HG02610 (cell line): ENCODE measurements at regions not wholly inside any gene's neighbourhood (a gene's known extent, or its start where the extent isn't known, plus 50 kb on each side); places are given as distances from the start of the nearest gene placed in this dataset.

Source experiments
- ATAC-seq: cut with Tn5 transposase; IDR thresholded peaks from one replicate; pipeline ENCODE4 v1.9.1; 2021; ENCODE audit warnings: mild to moderate bottlenecking, moderate library complexity; ENCODE audit not compliant: unreplicated experiment

DNA sequence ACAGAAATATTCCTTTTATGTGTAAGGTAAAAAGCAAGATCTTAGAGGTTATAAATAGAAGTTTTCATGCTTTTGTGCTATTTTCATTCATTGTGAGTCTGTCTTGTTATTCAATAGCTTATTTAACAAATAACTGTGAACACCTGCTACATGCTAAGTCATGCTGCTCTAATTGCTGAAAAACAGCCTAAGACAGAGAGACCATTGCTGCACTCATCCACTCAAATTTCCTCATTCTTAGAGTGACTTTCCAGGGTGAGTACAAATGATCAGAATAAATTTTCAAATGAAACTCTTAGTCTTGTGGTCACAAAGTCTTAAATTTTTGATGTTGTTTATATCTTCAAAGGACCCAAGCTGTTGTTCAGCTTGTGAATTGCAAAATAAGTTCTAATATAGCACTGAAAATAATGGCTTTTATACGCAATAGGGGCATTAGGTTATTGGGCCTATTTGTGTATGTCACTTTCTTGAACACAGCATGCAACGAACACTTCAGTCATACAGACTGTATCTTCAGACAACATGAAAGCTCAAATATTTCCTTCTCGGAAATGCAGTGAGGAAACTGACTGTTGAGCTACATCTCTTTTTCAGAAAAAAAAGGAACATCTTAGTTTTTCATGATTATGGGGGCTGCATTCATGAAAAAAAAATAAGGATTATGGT lies 247.9 kb upstream of the PCDH15 start:
- ATAC-seq, result no peak

GRCh38 chr10:55043540-55043939 lies 242.5 kb upstream of the PCDH15 start:
- no peak for ATAC-seq

GRCh38 chr10:55033061-55033460 lies 232.0 kb upstream of the PCDH15 start:
- ATAC-seq, result no peak

DNA sequence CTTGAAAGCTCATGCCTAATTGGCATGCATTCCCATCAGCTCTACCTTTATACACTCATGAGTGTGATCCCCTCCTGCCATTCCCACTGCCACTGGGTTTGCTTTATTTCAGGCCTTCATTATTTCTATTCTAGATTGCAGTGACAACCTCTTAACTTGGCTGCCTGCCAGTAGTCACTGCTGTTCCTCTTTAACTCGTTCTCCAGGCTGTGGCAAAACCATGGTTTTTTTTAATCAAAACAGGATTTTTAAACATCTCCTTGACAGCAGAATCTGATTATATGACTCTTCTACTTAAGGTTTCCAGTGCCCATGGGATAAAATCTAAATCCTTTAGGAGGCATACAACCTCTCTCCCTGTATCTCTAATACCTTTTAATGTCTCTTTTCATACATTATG lies 223.7 kb upstream of the PCDH15 start:
- no peak for ATAC-seq

- ATAC-seq, result no peak
Measured at GRCh38 chr10:55019439-55019838, 218.4 kb upstream of the PCDH15 start.

DNA sequence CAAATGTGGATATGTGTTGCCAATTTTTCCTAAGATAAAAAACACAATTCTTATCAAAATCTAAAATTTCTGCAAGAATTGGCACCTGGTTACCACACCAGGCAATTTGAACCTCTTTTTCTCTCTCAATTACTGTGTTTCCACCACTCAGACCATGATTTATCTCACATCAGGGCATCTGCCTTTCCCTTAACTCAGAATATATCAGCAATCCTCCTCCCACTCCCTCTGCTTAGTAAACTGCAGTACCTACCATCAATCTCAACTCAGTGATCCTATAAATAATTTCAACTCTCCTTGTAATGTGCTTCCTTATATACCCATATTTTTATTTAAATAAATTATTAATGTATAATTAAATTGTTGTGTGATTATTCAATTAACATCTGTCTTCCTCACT lies 212.3 kb upstream of the PCDH15 start:
- no peak for ATAC-seq

DNA sequence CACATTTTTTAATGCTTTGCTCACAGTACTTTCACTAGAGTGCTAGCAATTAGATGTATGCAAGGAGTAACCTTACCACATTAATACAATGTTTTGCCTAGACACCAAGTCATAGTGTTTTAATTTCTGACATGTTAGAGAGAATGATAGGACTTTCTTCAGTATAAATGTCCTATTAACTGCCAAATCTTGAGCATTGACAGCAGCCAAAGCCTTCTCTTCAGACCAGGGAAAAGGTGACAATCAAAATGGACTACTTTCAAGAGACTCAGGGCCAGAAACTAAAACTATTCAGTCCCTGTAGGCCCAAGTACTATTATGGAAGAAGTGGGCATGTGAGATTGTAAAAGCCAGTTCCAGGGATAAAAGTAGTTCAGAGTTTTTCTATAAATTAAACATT lies 201.4 kb upstream of the PCDH15 start:
- no peak for ATAC-seq

DNA sequence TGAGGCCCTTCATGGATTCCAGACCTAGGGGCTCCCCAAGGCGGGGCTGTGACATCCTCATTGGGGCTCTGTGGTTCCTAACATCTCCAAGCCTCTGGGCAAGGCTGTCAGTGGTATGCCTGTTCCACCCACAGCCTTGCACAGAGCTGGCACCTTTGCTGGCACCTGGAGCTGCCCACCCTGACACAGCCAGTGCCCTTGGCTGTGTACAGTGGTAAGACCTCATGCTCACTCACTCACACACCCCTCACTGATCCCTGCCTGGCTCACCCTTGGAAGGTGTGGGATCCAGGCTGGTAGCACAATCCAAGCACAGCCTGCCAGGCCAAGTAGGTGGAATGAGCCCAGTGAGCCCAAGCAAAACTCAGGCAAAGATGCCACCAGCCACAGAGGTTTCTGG lies 200.4 kb upstream of the PCDH15 start:
- ATAC-seq, result no peak

GRCh38 chr10:54993148-54993547 lies 192.1 kb upstream of the PCDH15 start:
- ATAC-seq, result no peak

DNA sequence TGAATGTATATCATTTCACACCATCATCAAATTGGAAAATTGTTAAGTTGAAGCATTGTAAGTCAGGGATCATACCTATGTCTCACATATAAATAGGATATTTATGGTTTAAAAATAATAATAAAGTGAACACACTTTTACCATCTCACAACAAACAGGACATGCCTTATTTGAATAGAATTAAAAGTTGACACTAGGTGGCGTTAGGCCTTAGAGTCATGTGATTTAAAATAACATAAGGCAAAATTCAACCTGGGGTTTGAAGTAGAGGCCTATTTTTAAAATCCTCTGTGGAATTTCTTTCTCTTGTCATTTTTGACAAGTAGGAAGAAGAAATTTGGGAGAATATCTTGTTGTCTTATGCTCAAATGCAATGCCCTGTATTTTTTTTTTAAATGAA lies 184.7 kb upstream of the PCDH15 start:
- peak; percentile 70 for ATAC-seq

- ATAC-seq, result no peak
Measured at GRCh38 chr10:54983255-54983654, 182.2 kb upstream of the PCDH15 start.

- ATAC-seq, result no peak
Measured at GRCh38 chr10:54962134-54962900, 161.3 kb upstream of the PCDH15 start.

- no peak for ATAC-seq
Measured at GRCh38 chr10:54961040-54961439, 160.0 kb upstream of the PCDH15 start.

GRCh38 chr10:54958844-54959243 lies 157.8 kb upstream of the PCDH15 start:
- ATAC-seq, result no peak

- ATAC-seq, result no peak
Measured at GRCh38 chr10:54947605-54948004, 146.6 kb upstream of the PCDH15 start.

- no peak for ATAC-seq
Measured at GRCh38 chr10:54940418-54940817, 139.4 kb upstream of the PCDH15 start.

DNA sequence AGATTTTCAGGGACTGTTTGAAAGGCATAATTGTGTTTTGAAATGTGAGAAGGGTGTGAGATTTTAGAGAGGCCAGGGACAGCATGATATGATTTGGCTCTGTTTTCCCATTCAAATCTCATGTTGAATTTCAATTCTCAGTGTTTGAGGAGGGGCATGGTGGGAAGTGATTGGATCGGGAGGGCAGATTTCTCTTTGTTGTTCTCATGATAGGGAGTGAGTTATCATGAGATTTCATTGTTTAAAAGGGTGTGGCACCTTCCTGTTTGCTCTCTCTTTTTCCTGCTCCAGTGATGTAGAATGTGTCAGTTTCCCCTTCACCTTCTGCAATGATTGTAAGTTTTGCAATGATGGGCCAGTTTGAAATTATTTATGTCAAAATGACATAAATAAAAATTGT lies 113.0 kb upstream of the PCDH15 start:
- ATAC-seq, result no peak

- ATAC-seq, result no peak
Measured at GRCh38 chr10:54909165-54909564, 108.1 kb upstream of the PCDH15 start.

- ATAC-seq, result no peak
Measured at GRCh38 chr10:54908019-54908418, 107.0 kb upstream of the PCDH15 start.

DNA sequence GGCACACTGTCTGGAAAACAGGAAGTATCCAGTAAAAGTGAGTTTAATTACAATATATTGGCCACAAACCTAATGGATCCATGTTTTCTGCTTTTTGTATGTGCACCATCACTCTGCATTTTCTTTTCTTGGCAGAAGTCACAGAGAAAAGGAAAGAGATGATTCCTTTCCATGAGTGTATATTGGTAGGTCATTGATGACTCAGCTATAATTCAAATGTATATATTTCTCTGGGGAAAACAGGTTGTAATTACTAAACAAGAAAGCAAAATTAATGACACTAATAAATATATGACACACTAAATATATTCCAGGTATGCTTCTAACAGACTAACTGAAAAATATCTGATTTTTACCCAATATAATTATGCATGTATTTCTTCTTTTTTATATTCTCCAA lies 105.9 kb upstream of the PCDH15 start:
- ATAC-seq, result no peak

- ATAC-seq, result no peak
Measured at GRCh38 chr10:54905578-54906192, 104.7 kb upstream of the PCDH15 start.

DNA sequence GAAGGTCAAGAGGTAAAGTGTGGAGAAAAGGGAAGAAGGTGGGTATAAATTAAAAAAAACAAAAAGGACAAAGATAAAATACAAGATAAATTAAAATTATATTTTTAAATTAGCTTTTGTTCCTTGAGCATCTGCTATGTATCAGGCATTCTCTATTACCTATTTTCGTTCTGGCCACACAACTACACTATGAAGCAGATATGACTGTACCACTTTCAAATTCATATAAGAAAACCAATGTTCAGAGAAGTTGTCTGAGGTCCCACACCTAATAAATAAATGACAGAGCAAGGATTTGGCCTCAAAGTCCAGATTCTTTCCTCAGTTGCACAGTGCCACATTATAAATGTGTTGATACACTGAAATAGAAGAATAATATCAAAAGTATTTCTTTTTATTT lies 103.8 kb upstream of the PCDH15 start:
- no peak for ATAC-seq
